ENCODE measurements at regions not wholly inside any gene's neighbourhood (a gene's known extent, or its start where the extent isn't known, plus 50 kb on each side); places are given as distances from the start of the nearest gene placed in this dataset.

GRCh38 chr2:176679061-176679669 is 409.9 kb downstream of the MTX2 start:
- no peak overlapping the region for H3K4me3 Mint-ChIP-seq
- peaks cover 24 to 46% of the 10 kb centered on the region in 2 donors for H3K27me3 Mint-ChIP-seq
- no peaks in the 10 kb centered on the region for H3K9me3 Mint-ChIP-seq
- no peaks in the 10 kb centered on the region for H3K36me3 Mint-ChIP-seq
- no peak for DNase-seq
- ATAC-seq (replicated peaks), result no peak
- H3K4me1 Mint-ChIP-seq, result no peaks in the 10 kb centered on the region
- no peak overlapping the region for H3K27ac Mint-ChIP-seq

GRCh38 chr2:176680916-176681516 is 411.8 kb downstream of the MTX2 start:
- ATAC-seq (replicated peaks), result no peak
- no peaks in the 10 kb centered on the region for H3K36me3 Mint-ChIP-seq
- H3K4me3 Mint-ChIP-seq, result no peak overlapping the region
- no peak overlapping the region for H3K27ac Mint-ChIP-seq
- H3K9me3 Mint-ChIP-seq, result no peaks in the 10 kb centered on the region
- no peak for DNase-seq
- H3K27me3 Mint-ChIP-seq, result peaks cover 25 to 51% of the 10 kb centered on the region in 2 donors
- no peaks in the 10 kb centered on the region for H3K4me1 Mint-ChIP-seq

DNA sequence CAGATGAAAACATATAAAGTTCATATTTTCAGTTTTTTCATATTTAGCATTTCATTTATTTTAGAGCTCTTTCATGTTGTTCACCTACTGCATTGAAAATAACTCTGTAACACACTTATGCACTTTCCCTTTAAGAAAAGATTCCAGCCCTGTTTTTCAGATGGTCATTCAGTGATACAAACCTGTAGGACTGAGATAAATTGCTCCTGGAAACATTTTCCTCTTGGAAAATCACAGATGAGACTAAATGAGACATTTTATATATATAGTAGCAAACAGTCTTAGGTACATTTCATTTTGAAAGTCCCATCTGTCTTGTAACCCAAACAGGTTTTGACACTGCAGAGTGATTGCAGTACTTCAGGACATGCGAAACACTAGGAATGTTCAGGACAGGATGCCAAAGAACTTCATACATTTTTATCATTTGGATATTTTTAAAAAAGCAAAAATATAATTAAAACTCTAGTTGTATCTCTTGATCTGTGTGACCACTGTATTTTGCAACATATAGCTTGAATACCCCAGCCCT is 412.4 kb downstream of the MTX2 start:
- Mint-ChIP-seq H3K4me3 (no peak overlapping the region), H3K36me3 (no peaks in the 10 kb centered on the region), H3K9me3 (no peaks in the 10 kb centered on the region), H3K27me3 (peaks cover 29 to 51% of the 10 kb centered on the region in 2 donors), H3K4me1 (no peaks in the 10 kb centered on the region), H3K27ac (no peak overlapping the region)
- DNase-seq (no peak), ATAC-seq (replicated peaks) (no peak)

GRCh38 chr2:176682278-176682677 is 413.0 kb downstream of the MTX2 start:
- Mint-ChIP-seq H3K4me3 (no peak overlapping the region), H3K27ac (no peak overlapping the region), H3K4me1 (no peaks in the 10 kb centered on the region), H3K27me3 (peaks cover 29 to 51% of the 10 kb centered on the region in 2 donors), H3K9me3 (no peaks in the 10 kb centered on the region), H3K36me3 (no peaks in the 10 kb centered on the region)
- DNase-seq, result no peak
- ATAC-seq (replicated peaks), result no peak

GRCh38 chr2:176683618-176684111 is 414.4 kb downstream of the MTX2 start:
- Mint-ChIP-seq H3K4me1 (no peaks in the 10 kb centered on the region), H3K27me3 (peaks cover 33 to 54% of the 10 kb centered on the region in 2 donors), H3K4me3 (no peak overlapping the region), H3K9me3 (no peaks in the 10 kb centered on the region), H3K27ac (no peak overlapping the region), H3K36me3 (no peaks in the 10 kb centered on the region)
- DNase-seq, result no peak
- no peak for ATAC-seq (replicated peaks)

DNA sequence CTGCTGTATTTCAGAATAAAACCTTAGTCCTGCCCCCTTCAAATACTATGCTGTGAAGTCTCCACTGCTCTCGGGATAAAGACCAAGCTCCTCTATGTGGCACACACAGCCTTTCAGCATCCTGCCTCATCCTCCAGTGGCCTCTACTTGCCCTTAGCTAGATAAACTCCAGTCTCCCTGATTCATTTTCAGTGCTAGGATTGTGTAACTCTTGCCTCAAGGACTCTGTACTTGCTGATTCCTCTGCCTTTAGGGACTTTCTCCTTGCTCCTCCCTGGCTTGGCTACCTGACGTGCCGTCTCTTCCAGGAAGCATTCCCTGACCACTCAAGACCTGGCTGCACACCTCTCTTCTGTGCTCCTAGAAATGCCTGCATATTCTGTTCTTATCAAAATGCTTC is 416.7 kb downstream of the MTX2 start:
- Mint-ChIP-seq H3K4me3 (no peak overlapping the region), H3K27ac (no peak overlapping the region), H3K4me1 (no peaks in the 10 kb centered on the region), H3K27me3 (peaks cover 22 to 45% of the 10 kb centered on the region in 2 donors), H3K9me3 (no peaks in the 10 kb centered on the region), H3K36me3 (no peaks in the 10 kb centered on the region)
- ATAC-seq (replicated peaks) (no peak), DNase-seq (no peak)

- no peak overlapping the region for H3K27ac Mint-ChIP-seq
- no peak overlapping the region for H3K4me3 Mint-ChIP-seq
- no peaks in the 10 kb centered on the region for H3K9me3 Mint-ChIP-seq
- peaks cover 18 to 42% of the 10 kb centered on the region in 2 donors for H3K27me3 Mint-ChIP-seq
- no peak for ATAC-seq (replicated peaks)
- H3K36me3 Mint-ChIP-seq, result no peaks in the 10 kb centered on the region
- no peak for DNase-seq
- H3K4me1 Mint-ChIP-seq, result no peaks in the 10 kb centered on the region
Observed at GRCh38 chr2:176686328-176686727, 417.1 kb downstream of the MTX2 start.

DNA sequence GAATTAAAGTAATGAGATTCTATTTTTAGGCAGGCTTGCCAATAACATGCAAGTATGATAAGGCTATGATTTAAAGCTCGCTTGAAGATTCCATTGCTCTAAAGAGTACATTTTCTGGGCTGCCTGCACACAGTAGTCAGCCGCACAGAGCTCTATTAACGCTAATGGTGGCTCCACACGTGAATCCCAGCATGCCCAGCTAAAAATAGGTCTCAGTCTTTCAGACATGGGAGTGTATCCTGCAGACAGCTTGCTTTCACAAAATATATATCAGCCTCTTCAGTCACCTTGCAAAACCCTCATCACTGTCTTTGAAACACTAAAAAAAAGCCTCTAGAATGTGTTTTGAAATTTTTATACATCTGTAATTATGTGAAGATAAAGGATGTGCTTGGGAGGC is 418.1 kb downstream of the MTX2 start:
- Mint-ChIP-seq H3K4me1 (no peaks in the 10 kb centered on the region), H3K4me3 (no peak overlapping the region), H3K27me3 (peaks cover 17 to 40% of the 10 kb centered on the region in 2 donors), H3K27ac (no peak overlapping the region), H3K36me3 (no peaks in the 10 kb centered on the region), H3K9me3 (no peaks in the 10 kb centered on the region)
- DNase-seq, result no peak
- ATAC-seq (replicated peaks), result no peak

DNA sequence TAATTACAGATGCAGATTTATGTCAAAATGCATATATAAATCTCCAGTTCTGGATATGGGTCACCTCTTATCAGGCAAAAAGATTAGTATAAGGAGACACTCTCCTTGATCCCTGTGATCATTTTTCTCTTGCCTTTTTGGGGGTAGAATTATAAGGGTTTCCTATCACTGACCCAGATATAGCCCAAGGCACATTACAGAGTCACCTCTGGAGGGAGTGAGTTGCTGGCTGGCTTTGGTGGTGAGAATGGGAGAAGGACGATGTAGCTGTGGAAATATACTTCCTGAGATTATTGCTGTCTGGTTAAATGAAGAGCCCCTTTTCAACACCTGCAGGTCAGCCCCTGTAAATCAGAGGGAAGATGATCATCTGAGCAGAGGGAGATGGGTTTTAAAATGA is 418.7 kb downstream of the MTX2 start:
- Mint-ChIP-seq H3K4me1 (no peaks in the 10 kb centered on the region), H3K9me3 (no peaks in the 10 kb centered on the region), H3K4me3 (no peak overlapping the region), H3K27ac (no peak overlapping the region), H3K27me3 (peaks cover 13 to 34% of the 10 kb centered on the region in 2 donors), H3K36me3 (no peaks in the 10 kb centered on the region)
- ATAC-seq (replicated peaks) (no peak), DNase-seq (no peak)

GRCh38 chr2:176689711-176690110 is 420.5 kb downstream of the MTX2 start:
- Mint-ChIP-seq H3K36me3 (no peaks in the 10 kb centered on the region), H3K27me3 (peaks cover 20 to 26% of the 10 kb centered on the region in 2 donors), H3K4me3 (no peak overlapping the region), H3K27ac (no peak overlapping the region), H3K4me1 (no peaks in the 10 kb centered on the region), H3K9me3 (no peaks in the 10 kb centered on the region)
- no peak for ATAC-seq (replicated peaks)
- DNase-seq, result no peak

- Mint-ChIP-seq H3K36me3 (no peaks in the 10 kb centered on the region), H3K4me3 (no peak overlapping the region), H3K9me3 (no peaks in the 10 kb centered on the region), H3K4me1 (no peaks in the 10 kb centered on the region), H3K27me3 (peaks cover 17 to 26% of the 10 kb centered on the region in 2 donors), H3K27ac (no peak overlapping the region)
- no peak for DNase-seq
- ATAC-seq (replicated peaks), result no peak
Observed at GRCh38 chr2:176691471-176691870, 422.2 kb downstream of the MTX2 start.

- H3K4me1 Mint-ChIP-seq, result no peaks in the 10 kb centered on the region
- no peaks in the 10 kb centered on the region for H3K9me3 Mint-ChIP-seq
- H3K27ac Mint-ChIP-seq, result no peak overlapping the region
- H3K4me3 Mint-ChIP-seq, result no peak overlapping the region
- no peak for DNase-seq
- no peaks in the 10 kb centered on the region for H3K36me3 Mint-ChIP-seq
- no peak for ATAC-seq (replicated peaks)
- H3K27me3 Mint-ChIP-seq, result peaks cover 17 to 30% of the 10 kb centered on the region in 2 donors
Observed at GRCh38 chr2:176692533-176692932, 423.3 kb downstream of the MTX2 start.

DNA sequence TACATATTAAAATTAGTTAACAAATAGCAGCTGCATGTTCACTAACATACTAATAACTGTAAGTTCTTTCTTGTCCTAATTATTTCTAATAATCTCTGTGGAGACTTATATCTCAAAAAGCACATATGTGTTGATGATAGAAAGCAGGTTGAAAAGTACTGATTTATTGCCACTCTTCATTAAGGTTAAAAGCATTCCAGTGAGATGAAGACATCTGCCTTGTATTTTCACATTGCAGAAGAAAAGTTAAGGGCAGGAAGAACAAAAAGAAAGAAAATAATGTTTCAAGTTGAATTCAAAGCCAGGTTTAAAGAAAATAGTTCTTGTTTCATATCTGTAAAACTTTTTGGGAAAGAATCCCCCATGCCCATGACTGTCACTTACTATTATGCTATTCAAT is 429.9 kb downstream of the MTX2 start:
- ATAC-seq (replicated peaks), result no peak
- Mint-ChIP-seq H3K36me3 (no peaks in the 10 kb centered on the region), H3K4me3 (no peak overlapping the region), H3K4me1 (no peaks in the 10 kb centered on the region), H3K27ac (no peak overlapping the region), H3K9me3 (no peaks in the 10 kb centered on the region), H3K27me3 (peaks cover 4 to 14% of the 10 kb centered on the region in 2 donors)
- DNase-seq, result no peak

- H3K36me3 Mint-ChIP-seq, result no peaks in the 10 kb centered on the region
- no peaks in the 10 kb centered on the region for H3K9me3 Mint-ChIP-seq
- ATAC-seq (replicated peaks) (no peak), DNase-seq (no peak)
- no peak overlapping the region for H3K27ac Mint-ChIP-seq
- H3K27me3 Mint-ChIP-seq, result peaks cover 2 to 10% of the 10 kb centered on the region in 2 donors
- H3K4me3 Mint-ChIP-seq, result no peak overlapping the region
- no peaks in the 10 kb centered on the region for H3K4me1 Mint-ChIP-seq
Observed at GRCh38 chr2:176699644-176700043, 430.4 kb downstream of the MTX2 start.

DNA sequence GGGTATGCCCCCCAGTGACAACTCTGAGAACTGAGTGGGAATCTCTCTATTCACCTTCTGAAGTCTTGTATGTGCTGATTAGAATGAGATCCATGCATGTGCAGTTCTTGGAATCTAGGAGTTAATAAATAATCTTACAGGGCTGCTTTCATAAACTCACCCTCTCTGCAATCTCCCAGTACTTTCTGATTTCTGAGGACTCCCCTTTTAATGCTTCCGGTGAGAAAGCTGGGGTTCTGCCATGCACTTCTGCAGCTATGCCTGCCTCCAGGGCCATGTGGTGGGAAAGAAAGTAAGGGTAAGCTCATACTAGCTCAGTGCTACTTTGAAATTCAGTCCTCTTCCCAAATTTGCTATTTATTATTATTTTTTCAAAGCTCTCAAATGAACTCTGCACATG is 432.9 kb downstream of the MTX2 start:
- Mint-ChIP-seq H3K4me3 (no peak overlapping the region), H3K36me3 (no peaks in the 10 kb centered on the region), H3K27me3 (peaks cover 0 to 8% of the 10 kb centered on the region in 2 donors), H3K9me3 (no peaks in the 10 kb centered on the region), H3K4me1 (no peaks in the 10 kb centered on the region), H3K27ac (no peak overlapping the region)
- DNase-seq (no peak), ATAC-seq (replicated peaks) (no peak)
